Endothelial cell (in vitro differentiated cells): ENCODE measurements at regions not wholly inside any gene's neighbourhood (a gene's known extent, or its start where the extent isn't known, plus 50 kb on each side); places are given as distances from the start of the nearest gene placed in this dataset.

Experiments
- DNase-seq: peaks from one replicate; pipeline ENCODE4 v3.0.0; 2021; ENCODE audit warnings: low spot score
- H3K27ac Mint-ChIP-seq: one replicate; pipeline ENCODE4 v1.8.0; 2021; ENCODE audit warnings: mixed read lengths, inconsistent platforms; ENCODE audit not compliant: unreplicated experiment
- H3K27me3 Mint-ChIP-seq: one replicate; pipeline ENCODE4 v1.8.0; 2021; ENCODE audit warnings: mild to moderate bottlenecking, moderate library complexity, mixed read lengths, inconsistent platforms; ENCODE audit not compliant: unreplicated experiment
- H3K36me3 Mint-ChIP-seq: one replicate; pipeline ENCODE4 v1.8.0; 2021; ENCODE audit warnings: mild to moderate bottlenecking, low read depth, mixed read lengths, inconsistent platforms; ENCODE audit not compliant: unreplicated experiment
- H3K4me1 Mint-ChIP-seq: one replicate; pipeline ENCODE4 v1.8.0; 2021; ENCODE audit warnings: mild to moderate bottlenecking, mixed read lengths, inconsistent platforms; ENCODE audit not compliant: unreplicated experiment
- H3K4me3 Mint-ChIP-seq: one replicate; pipeline ENCODE4 v1.8.0; 2021; ENCODE audit warnings: mild to moderate bottlenecking, mixed read lengths, inconsistent platforms; ENCODE audit not compliant: unreplicated experiment
- H3K9me3 Mint-ChIP-seq: one replicate; pipeline ENCODE4 v1.8.0; 2021; ENCODE audit warnings: mixed read lengths, inconsistent platforms; ENCODE audit not compliant: unreplicated experiment
- CTCF ChIP-seq: fragments of 200-600 bp; sonication (generic); IDR thresholded peaks from one replicate; pipeline ENCODE4 v1.5.0; 2021; ENCODE audit warnings: antibody characterized with exemption; ENCODE audit not compliant: unreplicated experiment

- no peak for TF ChIP-seq CTCF
- Mint-ChIP-seq H3K27ac (no peak overlapping the region), H3K27me3 (no peaks in the 10 kb centered on the region), H3K9me3 (no peaks in the 10 kb centered on the region), H3K36me3 (no peaks in the 10 kb centered on the region), H3K4me1 (no peaks in the 10 kb centered on the region), H3K4me3 (no peak overlapping the region)
- no peak for DNase-seq
Measured at GRCh38 chr5:24407466-24407865, 237.3 kb downstream of the CDH10 start.

- peaks cover 6% of the 10 kb centered on the region for H3K4me1 Mint-ChIP-seq
- no peaks in the 10 kb centered on the region for H3K27me3 Mint-ChIP-seq
- no peak for DNase-seq
- H3K27ac Mint-ChIP-seq = no peak overlapping the region
- H3K36me3 Mint-ChIP-seq = no peaks in the 10 kb centered on the region
- H3K9me3 Mint-ChIP-seq = no peaks in the 10 kb centered on the region
- no peak for TF ChIP-seq CTCF
- H3K4me3 Mint-ChIP-seq = no peak overlapping the region
Measured at GRCh38 chr5:24428345-24428744, 216.4 kb downstream of the CDH10 start.

GRCh38 chr5:24433555-24433954, 211.2 kb downstream of the CDH10 start:
- no peaks in the 10 kb centered on the region for H3K9me3 Mint-ChIP-seq
- H3K4me3 Mint-ChIP-seq = no peak overlapping the region
- H3K4me1 Mint-ChIP-seq = no peaks in the 10 kb centered on the region
- TF ChIP-seq CTCF = no peak
- no peaks in the 10 kb centered on the region for H3K27me3 Mint-ChIP-seq
- DNase-seq = no peak
- H3K27ac Mint-ChIP-seq = no peak overlapping the region
- no peaks in the 10 kb centered on the region for H3K36me3 Mint-ChIP-seq
